Urinary bladder (tissue), 3 donors: ENCODE measurements at regions not wholly inside any gene's neighbourhood (a gene's known extent, or its start where the extent isn't known, plus 50 kb on each side); places are given as distances from the start of the nearest gene placed in this dataset.
"Not testable (repeated sequence)": the region's sequence is repeated elsewhere in the genome, so short reads cannot be mapped to it uniquely, and the experiment has no call there.

Experiments
- DNase-seq: peaks from one replicate; pipeline ENCODE4 v3.0.0-alpha.2; 2015; ENCODE audit errors: extremely low spot score
- H3K27ac ChIP-seq: one replicate; pipeline ENCODE4 v1.5.1; 2013; ENCODE audit warnings: low read depth, mild to moderate bottlenecking, moderate library complexity
- H3K36me3 ChIP-seq: one replicate; pipeline ENCODE4 v1.6.1; 2013; ENCODE audit warnings: mild to moderate bottlenecking, moderate library complexity; ENCODE audit not compliant: insufficient read depth
- H3K4me1 ChIP-seq: one replicate; pipeline ENCODE4 v1.6.1; 2013; ENCODE audit warnings: mild to moderate bottlenecking, moderate library complexity; ENCODE audit not compliant: insufficient read depth
- H3K4me3 ChIP-seq: one replicate; pipeline ENCODE4 v1.5.1; 2013; ENCODE audit warnings: low read depth, low read length
- WGBS: extraction: QIAGEN DNeasy Blood & Tissue Kit; methylation state at CpG from one replicate; pipeline ENCODE4 v1.1.7; 2013; 5-methylcytosine and 5-hydroxymethylcytosine counted together
- donor health status: healthy with polysubstance abuse.
- donor health status: healthy.

- not testable (repeated sequence) for H3K4me1 ChIP-seq, H3K36me3 ChIP-seq, DNase-seq, H3K4me3 ChIP-seq, H3K27ac ChIP-seq
- 74% methylated on average over 1 of the region's 2 CpGs for WGBS
These were observed 250.4 kb upstream of the NOTCH2NLA start for GRCh38 chr1:146479188-146479587.

- not testable (repeated sequence) for H3K4me1 ChIP-seq, H3K36me3 ChIP-seq, DNase-seq, H3K27ac ChIP-seq, H3K4me3 ChIP-seq
- WGBS: 53% methylated on average over 12 of the region's 12 CpGs
These were observed 249.4 kb upstream of the NOTCH2NLA start for GRCh38 chr1:146478125-146478720.

GRCh38 chr1:146475086-146475485, 246.3 kb upstream of the NOTCH2NLA start:
- not testable (repeated sequence) for H3K27ac ChIP-seq, DNase-seq, H3K36me3 ChIP-seq, H3K4me3 ChIP-seq, H3K4me1 ChIP-seq
- WGBS: 74% methylated on average over 4 of the region's 4 CpGs

- 92% methylated on average over 6 of the region's 6 CpGs for WGBS
- H3K4me1 ChIP-seq, H3K4me3 ChIP-seq, H3K36me3 ChIP-seq, DNase-seq, H3K27ac ChIP-seq: not testable (repeated sequence)
These were observed 245.4 kb upstream of the NOTCH2NLA start for GRCh38 chr1:146474216-146474615.

- not testable (repeated sequence) for H3K4me1 ChIP-seq, H3K4me3 ChIP-seq, H3K27ac ChIP-seq, DNase-seq, H3K36me3 ChIP-seq
- WGBS: under 1% methylated on average over 42 of the region's 42 CpGs
These were observed 243.5 kb upstream of the NOTCH2NLA start for GRCh38 chr1:146472192-146472861.

- not testable (repeated sequence) for DNase-seq, H3K27ac ChIP-seq, H3K36me3 ChIP-seq, H3K4me1 ChIP-seq, H3K4me3 ChIP-seq
- WGBS: no CpG with 5 or more reads among the region's 2 CpGs
These were observed 231.1 kb upstream of the NOTCH2NLA start for GRCh38 chr1:146459939-146460338.

GRCh38 chr1:146459308-146459707, 230.5 kb upstream of the NOTCH2NLA start:
- not testable (repeated sequence) for DNase-seq, H3K4me1 ChIP-seq, H3K27ac ChIP-seq, H3K4me3 ChIP-seq, H3K36me3 ChIP-seq
- WGBS: 91% methylated on average over 5 of the region's 5 CpGs

- H3K4me1 ChIP-seq, H3K27ac ChIP-seq, H3K4me3 ChIP-seq, H3K36me3 ChIP-seq, DNase-seq: not testable (repeated sequence)
- 8% methylated on average over 2 of the region's 13 CpGs for WGBS
These were observed 220.0 kb upstream of the NOTCH2NLA start for GRCh38 chr1:146448877-146449246.

GRCh38 chr1:146448212-146448876, 219.5 kb upstream of the NOTCH2NLA start:
- H3K4me3 ChIP-seq, H3K27ac ChIP-seq, H3K36me3 ChIP-seq, H3K4me1 ChIP-seq, DNase-seq: not testable (repeated sequence)
- 17% methylated on average over 4 of the region's 4 CpGs for WGBS

- H3K36me3 ChIP-seq, H3K27ac ChIP-seq, H3K4me1 ChIP-seq, H3K4me3 ChIP-seq, DNase-seq: not testable (repeated sequence)
- WGBS: 1% methylated on average over 18 of the region's 23 CpGs
These were observed 215.0 kb upstream of the NOTCH2NLA start for GRCh38 chr1:146443871-146444222.

- H3K4me1 ChIP-seq, DNase-seq, H3K36me3 ChIP-seq, H3K27ac ChIP-seq, H3K4me3 ChIP-seq: not testable (repeated sequence)
- WGBS: 63% methylated on average over 15 of the region's 29 CpGs
These were observed 214.5 kb upstream of the NOTCH2NLA start for GRCh38 chr1:146443088-146443870.

- H3K27ac ChIP-seq, H3K4me1 ChIP-seq, H3K36me3 ChIP-seq, H3K4me3 ChIP-seq, DNase-seq: not testable (repeated sequence)
- WGBS: 53% methylated on average over 3 of the region's 6 CpGs
These were observed 209.7 kb upstream of the NOTCH2NLA start for GRCh38 chr1:146438543-146438942.

GRCh38 chr1:146416642-146417041, 187.8 kb upstream of the NOTCH2NLA start:
- DNase-seq, H3K4me1 ChIP-seq, H3K4me3 ChIP-seq, H3K36me3 ChIP-seq, H3K27ac ChIP-seq: not testable (repeated sequence)
- 96% methylated on average over 1 of the region's 1 CpG for WGBS

GRCh38 chr1:146415017-146415416, 186.2 kb upstream of the NOTCH2NLA start:
- not testable (repeated sequence) for DNase-seq, H3K27ac ChIP-seq, H3K4me3 ChIP-seq, H3K4me1 ChIP-seq, H3K36me3 ChIP-seq
- 81% methylated on average over 5 of the region's 7 CpGs for WGBS
